ENCODE measurements at regions not wholly inside any gene's neighbourhood (a gene's known extent, or its start where the extent isn't known, plus 50 kb on each side); places are given as distances from the start of the nearest gene placed in this dataset.
A peak's percentile ranks its signal among the peaks of the same experiment; 100 is the strongest.

DNA sequence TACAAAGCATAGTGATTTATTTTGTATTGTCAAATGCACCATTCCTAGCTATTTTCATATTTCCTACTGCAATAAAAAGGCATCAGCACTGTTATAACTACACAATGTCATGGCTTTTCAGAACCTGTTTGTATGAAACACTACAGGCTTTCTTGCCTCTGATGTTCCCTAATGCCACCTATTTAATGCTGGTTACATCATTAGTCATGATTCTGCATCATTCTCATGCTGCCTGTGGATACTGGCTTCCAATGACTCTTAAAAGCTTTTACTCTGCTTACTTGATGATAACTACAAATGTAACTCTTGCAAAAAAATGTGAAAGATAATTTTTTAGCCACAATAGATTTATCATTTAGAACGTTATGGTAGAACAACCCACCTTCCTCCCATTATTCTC, 529.4 kb downstream of the HTR7 start:
- DNase-seq (ENCODE audit: low read depth), result no peak

GRCh38 chr10:90328896-90329295, 528.9 kb downstream of the HTR7 start:
- DNase-seq (ENCODE audit: low read depth), result no peak

DNA sequence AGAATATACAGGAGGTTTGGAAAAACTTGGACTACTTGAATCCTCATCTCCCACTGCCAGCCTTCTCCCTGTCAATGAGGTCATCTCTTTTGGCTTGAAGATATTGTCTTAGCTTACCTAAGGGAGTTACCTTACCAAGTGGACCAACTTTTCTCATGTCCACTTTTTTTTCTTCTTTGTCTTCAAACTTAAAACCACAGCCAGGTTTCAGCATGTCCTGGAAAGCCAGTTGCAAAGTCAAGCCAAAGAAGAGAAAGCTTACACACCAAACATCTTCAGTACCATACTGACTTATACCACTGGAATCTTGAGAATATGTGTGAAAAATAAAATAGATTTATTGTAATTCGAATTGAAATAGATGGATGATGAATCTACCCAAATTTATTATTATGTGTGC, 520.5 kb downstream of the HTR7 start:
- DNase-seq (ENCODE audit: low read depth), result no peak

- DNase-seq (ENCODE audit: low read depth), result no peak
These were observed 515.4 kb downstream of the HTR7 start for GRCh38 chr10:90342480-90342879.

DNA sequence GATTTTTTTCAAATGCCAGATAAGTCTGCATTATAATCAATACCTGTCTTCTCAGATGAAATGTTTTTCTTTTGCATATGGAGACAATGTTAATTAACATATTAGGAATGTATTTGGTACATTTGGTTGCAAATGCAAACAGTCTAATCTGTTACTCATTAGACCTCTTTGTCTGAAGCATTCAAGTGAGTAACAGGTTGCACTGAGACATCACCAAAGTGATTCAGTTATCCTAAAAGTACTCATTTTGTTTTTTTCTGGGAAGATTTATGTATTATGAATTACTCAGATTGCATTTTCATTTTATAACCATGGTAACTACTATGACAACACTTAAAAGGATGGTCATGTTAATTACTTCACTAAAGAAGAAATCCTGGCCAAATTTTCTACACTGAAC, 513.6 kb downstream of the HTR7 start:
- no peak for DNase-seq (ENCODE audit: low read depth)

DNA sequence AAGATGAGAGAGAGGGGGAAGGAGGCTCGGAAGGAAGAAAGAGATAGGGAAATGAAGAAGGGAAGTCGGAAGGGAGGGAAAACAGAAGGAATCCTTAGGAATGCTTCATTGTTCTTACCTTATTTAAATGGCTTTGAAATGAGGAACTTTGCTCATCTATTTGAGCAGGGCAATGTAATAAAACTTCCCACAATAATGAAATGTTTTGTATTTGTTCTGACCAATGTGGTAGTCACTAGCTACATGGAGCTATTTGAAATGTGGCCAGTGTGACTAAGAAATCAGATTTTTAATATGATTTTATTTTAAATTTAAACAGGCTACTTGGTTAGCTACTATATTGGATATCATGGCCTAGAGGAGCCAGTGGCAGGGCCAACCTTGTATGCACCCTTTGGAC, 510.6 kb downstream of the HTR7 start:
- no peak for DNase-seq (ENCODE audit: low read depth)

- DNase-seq (ENCODE audit: low read depth), result no peak
These were observed 507.7 kb downstream of the HTR7 start for GRCh38 chr10:90350122-90350521.

GRCh38 chr10:90352288-90352687, 505.6 kb downstream of the HTR7 start:
- DNase-seq (ENCODE audit: low read depth), result peak; percentile 2

DNA sequence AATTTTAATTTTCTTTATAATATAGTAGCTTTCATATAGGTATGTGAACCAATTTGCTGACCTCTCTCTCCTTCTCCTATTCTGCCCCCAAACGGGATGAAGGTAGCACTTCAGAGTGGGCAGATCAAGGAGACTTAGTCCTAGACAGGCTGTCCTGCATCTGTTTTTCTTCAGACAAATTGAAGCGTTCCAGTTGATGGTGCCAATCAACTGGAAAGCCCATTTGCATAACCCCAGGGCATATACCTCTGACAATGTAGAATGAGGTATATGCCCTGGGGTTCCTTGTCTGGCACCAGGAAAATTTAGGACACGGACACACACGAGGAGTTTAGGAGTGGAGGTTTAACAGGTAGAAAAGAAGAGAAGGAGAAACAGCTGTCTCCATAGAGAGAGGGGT, 502.9 kb downstream of the HTR7 start:
- no peak for DNase-seq (ENCODE audit: low read depth)

GRCh38 chr10:90363799-90364483, 493.9 kb downstream of the HTR7 start:
- DNase-seq (ENCODE audit: low read depth), result no peak

- DNase-seq (ENCODE audit: low read depth), result no peak
These were observed 485.4 kb downstream of the HTR7 start for GRCh38 chr10:90372451-90372850.

- no peak for DNase-seq (ENCODE audit: low read depth)
These were observed 483.9 kb downstream of the HTR7 start for GRCh38 chr10:90373911-90374310.

- peak; percentile 38 for DNase-seq (ENCODE audit: low read depth)
These were observed 479.2 kb downstream of the HTR7 start for GRCh38 chr10:90378524-90379076.

GRCh38 chr10:90381468-90381867, 476.4 kb downstream of the HTR7 start:
- DNase-seq (ENCODE audit: low read depth), result no peak

DNA sequence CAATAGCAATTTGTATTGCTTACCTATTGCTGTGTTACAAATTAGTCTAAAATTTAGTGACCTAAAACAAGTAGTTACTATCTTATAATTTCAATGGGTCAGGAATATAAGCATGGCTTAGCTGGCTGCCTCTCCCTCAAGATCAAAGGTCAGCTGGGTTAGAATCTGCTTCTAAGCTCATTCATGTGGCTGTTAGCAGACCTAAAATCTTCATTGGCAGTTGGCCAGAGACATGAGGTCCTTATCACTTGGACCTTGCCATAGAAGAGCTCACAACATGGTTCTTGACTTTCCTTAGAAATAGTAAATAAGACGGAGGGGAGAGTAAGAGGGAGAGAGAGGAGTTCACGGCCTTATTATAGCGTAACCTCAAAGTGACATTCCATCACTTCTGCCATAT, 468.0 kb downstream of the HTR7 start:
- DNase-seq (ENCODE audit: low read depth), result no peak

- DNase-seq (ENCODE audit: low read depth), result no peak
These were observed 463.5 kb downstream of the HTR7 start for GRCh38 chr10:90394311-90394710.

DNA sequence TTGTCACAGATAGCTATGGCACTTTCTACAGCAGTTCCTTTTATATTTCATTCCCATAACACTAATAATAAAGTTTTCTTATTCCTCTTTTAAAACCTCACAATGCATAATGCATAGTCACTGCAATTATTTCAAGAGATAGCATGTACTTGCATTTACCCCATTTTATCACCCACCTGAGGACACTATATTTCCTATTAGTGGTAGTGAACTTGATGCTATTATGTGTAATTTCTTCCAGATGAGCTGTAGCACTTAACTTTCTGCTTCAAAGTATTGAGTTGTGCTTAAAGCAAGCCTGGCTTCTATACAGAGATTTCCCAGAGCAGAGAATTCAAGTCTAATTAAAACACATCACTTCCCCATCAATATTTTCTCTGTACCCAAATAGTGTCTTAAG, 461.1 kb downstream of the HTR7 start:
- no peak for DNase-seq (ENCODE audit: low read depth)

DNA sequence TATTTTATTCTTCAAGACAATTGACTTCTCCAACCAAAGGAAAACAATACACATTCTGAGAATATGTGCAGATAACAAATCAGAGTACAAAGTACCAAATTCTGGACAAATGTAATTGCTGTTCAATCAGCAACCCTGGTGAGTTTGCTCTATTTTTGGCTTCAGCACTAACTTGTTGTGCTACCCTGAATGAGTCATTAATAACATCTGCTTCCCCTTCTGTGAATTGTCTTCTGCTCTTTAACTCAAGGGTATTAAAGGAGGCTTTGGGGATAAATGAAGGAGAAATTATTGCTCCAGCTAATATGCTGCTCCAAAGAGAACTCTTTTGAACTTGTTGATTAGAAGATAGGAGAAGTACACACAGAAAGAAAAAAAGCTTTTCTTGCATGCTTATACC, 459.3 kb downstream of the HTR7 start:
- DNase-seq (ENCODE audit: low read depth), result no peak

DNA sequence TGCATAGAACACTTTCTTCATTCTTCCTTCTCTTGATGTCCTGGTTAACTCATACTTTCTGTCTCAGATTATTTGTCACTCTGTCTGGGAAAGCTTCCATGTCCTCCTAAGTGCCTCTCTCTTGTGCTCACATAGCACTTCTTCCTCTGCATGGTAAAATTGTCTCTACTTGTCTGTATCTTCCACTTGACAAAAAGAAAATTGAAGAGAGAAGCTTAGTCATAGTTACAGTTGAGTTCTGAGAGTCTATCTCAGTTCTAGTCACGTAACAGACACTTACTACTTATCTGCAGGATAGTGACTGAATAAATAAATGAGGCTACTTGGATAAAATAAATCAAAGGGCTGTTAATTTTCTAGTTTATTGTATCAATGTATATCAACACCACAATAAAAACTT, 458.1 kb downstream of the HTR7 start:
- no peak for DNase-seq (ENCODE audit: low read depth)

GRCh38 chr10:90403211-90404000, 454.4 kb downstream of the HTR7 start:
- no peak for DNase-seq (ENCODE audit: low read depth)

- peak; percentile 69 for DNase-seq (ENCODE audit: low read depth)
These were observed 450.7 kb downstream of the HTR7 start for GRCh38 chr10:90407131-90407530.

GRCh38 chr10:90407851-90408250, 450.0 kb downstream of the HTR7 start:
- no peak for DNase-seq (ENCODE audit: low read depth)

GRCh38 chr10:90412582-90412981, 445.3 kb downstream of the HTR7 start:
- DNase-seq (ENCODE audit: low read depth), result no peak

All from non-pigmented ciliary epithelial cell (primary cell).